ENCODE measurements at regions not wholly inside any gene's neighbourhood (a gene's known extent, or its start where the extent isn't known, plus 50 kb on each side); places are given as distances from the start of the nearest gene placed in this dataset.

DNA sequence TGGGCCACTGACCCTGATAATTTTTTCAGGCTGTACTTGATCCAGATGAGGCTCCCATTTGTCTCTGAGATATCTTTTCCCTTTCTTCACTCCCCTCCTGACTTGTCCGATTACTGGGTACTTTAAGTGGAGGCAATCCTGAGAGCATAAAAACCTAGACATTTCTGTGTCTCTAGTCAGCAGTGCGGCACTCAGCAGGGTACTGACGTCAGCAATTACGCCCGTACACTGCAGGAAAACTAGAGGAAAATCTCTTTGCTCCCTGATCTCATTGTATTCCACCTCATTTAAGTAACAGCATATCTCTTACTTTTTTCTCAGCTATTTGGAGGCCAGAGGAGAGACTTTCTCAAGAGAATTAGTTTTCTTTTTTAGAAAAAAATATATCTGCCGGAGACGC, 315.5 kb upstream of the OR4E1 start:
- H3K4me1 ChIP-seq (ENCODE audit: insufficient read depth, low read length) = no peaks in the 10 kb centered on the region
- no peaks in the 10 kb centered on the region for H3K9me3 ChIP-seq (ENCODE audit: low read length)
- no peak overlapping the region for H3K27ac ChIP-seq (ENCODE audit: low read depth, low read length)
- H3K27me3 ChIP-seq (ENCODE audit: control insufficient read depth in 1 of 2, insufficient read depth in 2 of 2, low read length in 2 of 2) = no peaks in the 10 kb centered on the region
- H3K4me3 ChIP-seq (ENCODE audit: low read depth in 1 of 2, low read length in 2 of 2) = no peak overlapping the region
- no peak overlapping the region for H3K9ac ChIP-seq (ENCODE audit: low read length)
- no peaks in the 10 kb centered on the region for H3K36me3 ChIP-seq (ENCODE audit: insufficient read depth, low read length)

DNA sequence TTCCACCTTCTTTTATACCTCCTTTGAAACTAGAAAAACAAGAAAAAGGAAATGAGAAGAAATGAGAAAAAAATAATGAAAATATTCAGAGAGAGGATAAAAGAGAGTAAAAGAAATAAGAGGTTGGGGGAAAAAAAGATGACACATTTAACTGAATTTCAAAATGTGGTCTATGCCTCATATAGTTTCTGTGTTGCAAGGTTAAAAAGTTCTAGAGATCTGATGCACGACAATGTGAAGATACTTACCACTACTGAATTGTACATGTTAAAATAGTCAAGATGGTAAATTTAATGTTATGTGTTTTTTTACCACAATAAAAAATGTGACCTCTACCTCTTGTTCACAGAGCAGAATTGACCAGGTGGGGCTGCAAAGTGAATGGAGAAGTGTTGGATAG, 314.8 kb upstream of the OR4E1 start:
- H3K36me3 ChIP-seq (ENCODE audit: insufficient read depth, low read length) = no peaks in the 10 kb centered on the region
- H3K9me3 ChIP-seq (ENCODE audit: low read length) = no peaks in the 10 kb centered on the region
- H3K4me1 ChIP-seq (ENCODE audit: insufficient read depth, low read length) = no peaks in the 10 kb centered on the region
- no peak overlapping the region for H3K9ac ChIP-seq (ENCODE audit: low read length)
- H3K27me3 ChIP-seq (ENCODE audit: control insufficient read depth in 1 of 2, insufficient read depth in 2 of 2, low read length in 2 of 2) = no peaks in the 10 kb centered on the region
- no peak overlapping the region for H3K27ac ChIP-seq (ENCODE audit: low read depth, low read length)
- no peak overlapping the region for H3K4me3 ChIP-seq (ENCODE audit: low read depth in 1 of 2, low read length in 2 of 2)

DNA sequence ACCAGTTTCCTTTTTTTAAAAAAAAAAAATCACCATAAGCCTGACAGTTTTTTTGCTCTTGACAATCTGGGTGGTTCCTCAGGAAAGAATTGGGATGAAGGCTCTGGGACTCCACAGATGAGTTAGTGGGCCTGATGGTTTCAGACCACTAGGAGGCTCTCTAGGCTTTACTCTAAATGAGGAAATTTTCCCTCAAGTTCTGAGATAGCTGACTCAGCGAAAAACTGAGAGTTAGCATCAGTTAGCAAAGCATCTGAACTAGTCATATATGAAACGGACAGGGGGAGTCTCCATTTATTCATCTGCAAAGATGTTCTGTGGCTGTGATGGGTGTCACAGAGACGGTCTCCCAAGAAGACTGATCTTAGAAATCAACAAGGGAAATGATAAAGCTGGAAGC, 314.3 kb upstream of the OR4E1 start:
- no peaks in the 10 kb centered on the region for H3K9me3 ChIP-seq (ENCODE audit: low read length)
- H3K4me3 ChIP-seq (ENCODE audit: low read depth in 1 of 2, low read length in 2 of 2) = no peak overlapping the region
- H3K36me3 ChIP-seq (ENCODE audit: insufficient read depth, low read length) = no peaks in the 10 kb centered on the region
- H3K27me3 ChIP-seq (ENCODE audit: control insufficient read depth in 1 of 2, insufficient read depth in 2 of 2, low read length in 2 of 2) = no peaks in the 10 kb centered on the region
- no peak overlapping the region for H3K9ac ChIP-seq (ENCODE audit: low read length)
- H3K27ac ChIP-seq (ENCODE audit: low read depth, low read length) = no peak overlapping the region
- no peaks in the 10 kb centered on the region for H3K4me1 ChIP-seq (ENCODE audit: insufficient read depth, low read length)

DNA sequence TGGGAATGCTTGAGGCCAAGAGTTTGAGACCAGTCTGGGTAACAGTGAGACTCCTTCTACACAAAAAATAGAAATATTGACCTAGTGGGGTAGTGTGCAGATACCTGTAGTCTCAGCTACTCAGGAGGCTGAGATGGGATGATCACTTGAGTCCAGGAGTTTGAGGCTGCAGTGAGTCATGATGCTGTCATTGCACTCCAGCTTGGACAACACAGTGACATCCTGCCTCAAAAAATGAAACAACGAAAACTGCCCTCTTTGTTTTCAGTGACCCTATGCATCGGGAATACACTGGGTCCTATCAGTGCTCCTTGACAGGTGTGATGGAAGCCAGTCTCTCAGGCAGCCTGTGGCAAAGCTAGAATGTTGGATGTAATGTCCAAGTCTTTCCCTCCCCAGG, 311.5 kb upstream of the OR4E1 start:
- Histone ChIP-seq H3K4me3 (ENCODE audit: low read depth in 1 of 2, low read length in 2 of 2) (no peak overlapping the region), H3K27me3 (ENCODE audit: control insufficient read depth in 1 of 2, insufficient read depth in 2 of 2, low read length in 2 of 2) (no peaks in the 10 kb centered on the region), H3K9me3 (ENCODE audit: low read length) (no peaks in the 10 kb centered on the region), H3K4me1 (ENCODE audit: insufficient read depth, low read length) (no peaks in the 10 kb centered on the region), H3K9ac (ENCODE audit: low read length) (no peak overlapping the region), H3K36me3 (ENCODE audit: insufficient read depth, low read length) (no peaks in the 10 kb centered on the region), H3K27ac (ENCODE audit: low read depth, low read length) (no peak overlapping the region)

DNA sequence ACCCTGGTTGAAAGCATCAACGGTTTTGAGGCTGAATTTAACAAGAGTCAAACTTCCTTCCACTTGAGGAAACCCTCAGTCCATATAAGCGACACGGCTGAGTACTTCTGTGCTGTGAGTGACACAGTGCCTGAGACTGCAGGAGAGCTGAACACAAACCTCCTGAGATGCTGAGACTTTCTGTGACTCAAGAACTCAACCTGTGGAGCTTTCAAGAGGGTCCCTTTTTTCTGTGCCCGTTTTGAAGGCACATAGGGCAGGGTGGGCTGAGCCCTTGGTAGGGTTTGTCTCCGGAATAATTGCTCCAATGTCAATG, 305.3 kb upstream of the OR4E1 start:
- no peaks in the 10 kb centered on the region for H3K4me1 ChIP-seq (ENCODE audit: insufficient read depth, low read length)
- no peak overlapping the region for H3K27ac ChIP-seq (ENCODE audit: low read depth, low read length)
- H3K9me3 ChIP-seq (ENCODE audit: low read length) = no peaks in the 10 kb centered on the region
- no peak overlapping the region for H3K4me3 ChIP-seq (ENCODE audit: low read depth in 1 of 2, low read length in 2 of 2)
- no peak overlapping the region for H3K9ac ChIP-seq (ENCODE audit: low read length)
- H3K27me3 ChIP-seq (ENCODE audit: control insufficient read depth in 1 of 2, insufficient read depth in 2 of 2, low read length in 2 of 2) = no peaks in the 10 kb centered on the region
- H3K36me3 ChIP-seq (ENCODE audit: insufficient read depth, low read length) = no peaks in the 10 kb centered on the region

DNA sequence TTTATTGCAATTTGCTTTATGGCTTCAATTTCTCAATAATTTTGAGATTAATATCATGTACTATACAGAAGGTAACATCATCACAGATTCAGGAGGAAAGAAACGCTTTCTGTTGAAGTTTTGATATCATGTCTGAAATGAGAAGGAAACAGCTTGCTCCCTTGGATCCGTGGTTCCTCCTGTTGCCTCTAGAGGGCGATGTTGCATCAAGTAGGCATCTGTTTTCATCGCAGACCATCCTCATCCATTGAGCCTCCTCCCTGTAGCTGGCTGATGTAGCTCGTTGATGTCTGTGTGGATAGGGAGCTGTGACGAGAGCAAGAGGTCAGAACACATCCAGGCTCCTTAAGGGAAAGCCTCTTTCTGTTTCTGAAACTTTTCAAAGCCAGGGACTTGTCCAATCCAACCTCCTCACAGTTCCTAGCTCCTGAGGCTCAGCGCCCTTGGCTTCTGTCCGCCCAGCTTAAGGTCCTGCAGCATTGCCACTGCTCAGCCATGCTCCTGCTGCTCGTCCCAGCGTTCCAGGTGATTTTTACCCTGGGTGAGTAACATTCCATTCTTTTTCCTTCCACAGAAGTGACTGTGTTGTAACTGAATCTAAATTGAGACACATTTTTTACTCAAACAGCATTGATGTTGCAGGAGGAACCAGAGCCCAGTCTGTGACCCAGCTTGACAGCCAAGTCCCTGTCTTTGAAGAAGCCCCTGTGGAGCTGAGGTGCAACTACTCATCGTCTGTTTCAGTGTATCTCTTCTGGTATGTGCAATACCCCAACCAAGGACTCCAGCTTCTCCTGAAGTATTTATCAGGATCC, 304.8 kb upstream of the OR4E1 start:
- H3K9me3 ChIP-seq (ENCODE audit: low read length) = no peaks in the 10 kb centered on the region

DNA sequence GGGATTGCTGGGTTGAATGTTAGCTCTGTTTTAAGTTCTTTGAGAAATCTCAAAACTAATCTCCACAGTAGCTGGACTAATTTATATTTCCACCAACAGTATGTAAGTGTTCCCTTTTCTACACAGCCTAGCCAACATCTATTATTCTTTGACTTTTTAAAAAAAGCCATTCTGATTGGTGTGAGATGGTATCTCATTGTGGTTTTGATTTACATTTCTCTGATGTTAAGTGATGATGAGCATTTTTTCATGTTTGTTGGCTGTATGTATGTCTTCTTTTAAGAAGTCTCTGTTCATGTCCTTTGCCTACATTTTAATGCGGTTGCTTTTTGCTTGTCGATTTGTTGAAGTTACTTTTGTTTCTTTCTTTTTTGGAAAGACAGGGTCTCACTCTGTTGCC, 301.1 kb upstream of the OR4E1 start:
- H3K9ac ChIP-seq (ENCODE audit: low read length) = no peak overlapping the region
- no peaks in the 10 kb centered on the region for H3K9me3 ChIP-seq (ENCODE audit: low read length)
- no peaks in the 10 kb centered on the region for H3K27me3 ChIP-seq (ENCODE audit: control insufficient read depth in 1 of 2, insufficient read depth in 2 of 2, low read length in 2 of 2)
- H3K36me3 ChIP-seq (ENCODE audit: insufficient read depth, low read length) = no peaks in the 10 kb centered on the region
- no peaks in the 10 kb centered on the region for H3K4me1 ChIP-seq (ENCODE audit: insufficient read depth, low read length)
- no peak overlapping the region for H3K27ac ChIP-seq (ENCODE audit: low read depth, low read length)
- H3K4me3 ChIP-seq (ENCODE audit: low read depth in 1 of 2, low read length in 2 of 2) = no peak overlapping the region

More for the DNA sequence above, 304.8 kb upstream of the OR4E1 start:
- Histone ChIP-seq H3K4me1 (ENCODE audit: insufficient read depth, low read length) (no peaks in the 10 kb centered on the region), H3K27ac (ENCODE audit: low read depth, low read length) (no peak overlapping the region), H3K9ac (ENCODE audit: low read length) (no peak overlapping the region), H3K27me3 (ENCODE audit: control insufficient read depth in 1 of 2, insufficient read depth in 2 of 2, low read length in 2 of 2) (no peaks in the 10 kb centered on the region), H3K36me3 (ENCODE audit: insufficient read depth, low read length) (no peaks in the 10 kb centered on the region), H3K4me3 (ENCODE audit: low read depth in 1 of 2, low read length in 2 of 2) (no peak overlapping the region)

DNA sequence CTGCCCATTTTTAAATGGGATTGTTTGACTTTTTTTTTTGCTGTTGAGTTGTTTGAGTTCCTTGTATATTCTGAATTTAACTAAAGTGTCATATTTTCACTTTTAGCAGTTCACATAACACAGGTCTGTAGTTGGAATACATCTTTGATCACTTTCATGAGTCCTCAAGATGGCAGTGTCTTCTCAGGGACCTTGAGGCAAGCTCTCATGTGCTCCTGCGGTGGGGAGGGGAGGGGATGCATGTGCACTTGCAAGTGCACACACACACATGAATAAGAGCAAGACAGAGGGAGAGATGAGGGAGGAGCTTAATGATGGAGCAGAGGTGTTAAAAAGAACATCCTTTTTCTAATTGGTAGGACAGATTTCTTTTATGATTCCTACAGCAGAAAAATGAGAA, 291.4 kb upstream of the OR4E1 start:
- Histone ChIP-seq H3K9me3 (ENCODE audit: low read length) (no peaks in the 10 kb centered on the region), H3K27me3 (ENCODE audit: control insufficient read depth in 1 of 2, insufficient read depth in 2 of 2, low read length in 2 of 2) (no peaks in the 10 kb centered on the region), H3K9ac (ENCODE audit: low read length) (no peak overlapping the region), H3K4me1 (ENCODE audit: insufficient read depth, low read length) (no peaks in the 10 kb centered on the region), H3K36me3 (ENCODE audit: insufficient read depth, low read length) (no peaks in the 10 kb centered on the region), H3K4me3 (ENCODE audit: low read depth in 1 of 2, low read length in 2 of 2) (no peak overlapping the region), H3K27ac (ENCODE audit: low read depth, low read length) (no peak overlapping the region)

DNA sequence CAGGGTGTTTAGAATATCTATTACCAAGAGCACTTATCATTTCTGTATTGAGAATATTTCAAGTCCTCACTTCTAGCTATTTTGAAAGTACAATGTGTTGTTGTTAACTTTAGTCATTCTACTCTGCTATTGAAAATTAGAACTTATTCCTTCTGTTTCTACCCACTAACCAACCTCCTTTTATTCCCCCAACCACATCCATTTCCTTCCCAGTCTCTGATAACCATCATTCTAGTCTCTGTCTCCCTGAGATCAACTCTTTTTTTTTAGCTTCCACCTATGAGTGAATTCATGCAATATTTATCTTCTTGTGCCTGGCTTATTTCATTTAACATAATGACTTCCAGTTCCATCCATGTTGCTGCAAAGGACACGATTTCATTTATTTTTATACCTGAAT, 290.6 kb upstream of the OR4E1 start:
- Histone ChIP-seq H3K4me1 (ENCODE audit: insufficient read depth, low read length) (no peaks in the 10 kb centered on the region), H3K27me3 (ENCODE audit: control insufficient read depth in 1 of 2, insufficient read depth in 2 of 2, low read length in 2 of 2) (no peaks in the 10 kb centered on the region), H3K27ac (ENCODE audit: low read depth, low read length) (no peak overlapping the region), H3K36me3 (ENCODE audit: insufficient read depth, low read length) (no peaks in the 10 kb centered on the region), H3K9me3 (ENCODE audit: low read length) (no peaks in the 10 kb centered on the region), H3K4me3 (ENCODE audit: low read depth in 1 of 2, low read length in 2 of 2) (no peak overlapping the region), H3K9ac (ENCODE audit: low read length) (no peak overlapping the region)

DNA sequence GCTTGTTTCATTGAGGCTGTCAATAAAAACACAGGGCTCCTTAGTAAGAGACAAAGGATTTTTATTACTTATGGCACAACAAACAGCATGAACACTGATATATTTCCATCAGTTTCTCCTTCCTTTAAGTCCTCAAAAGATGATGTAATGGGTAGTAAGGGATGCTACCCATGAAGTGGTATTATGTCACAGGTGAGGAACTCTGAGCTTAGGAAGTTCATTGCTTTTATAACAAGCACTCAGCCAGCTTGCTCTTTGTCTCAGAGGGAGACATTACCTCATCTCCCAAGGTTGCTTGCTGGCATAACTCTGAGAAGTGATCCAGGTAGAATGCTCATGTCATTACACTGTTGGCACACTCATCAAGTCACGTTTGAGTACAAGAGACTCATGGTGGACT, 287.0 kb upstream of the OR4E1 start:
- no peaks in the 10 kb centered on the region for H3K4me1 ChIP-seq (ENCODE audit: insufficient read depth, low read length)
- no peak overlapping the region for H3K9ac ChIP-seq (ENCODE audit: low read length)
- no peaks in the 10 kb centered on the region for H3K27me3 ChIP-seq (ENCODE audit: control insufficient read depth in 1 of 2, insufficient read depth in 2 of 2, low read length in 2 of 2)
- no peaks in the 10 kb centered on the region for H3K36me3 ChIP-seq (ENCODE audit: insufficient read depth, low read length)
- H3K4me3 ChIP-seq (ENCODE audit: low read depth in 1 of 2, low read length in 2 of 2) = no peak overlapping the region
- H3K27ac ChIP-seq (ENCODE audit: low read depth, low read length) = no peak overlapping the region
- H3K9me3 ChIP-seq (ENCODE audit: low read length) = no peaks in the 10 kb centered on the region

DNA sequence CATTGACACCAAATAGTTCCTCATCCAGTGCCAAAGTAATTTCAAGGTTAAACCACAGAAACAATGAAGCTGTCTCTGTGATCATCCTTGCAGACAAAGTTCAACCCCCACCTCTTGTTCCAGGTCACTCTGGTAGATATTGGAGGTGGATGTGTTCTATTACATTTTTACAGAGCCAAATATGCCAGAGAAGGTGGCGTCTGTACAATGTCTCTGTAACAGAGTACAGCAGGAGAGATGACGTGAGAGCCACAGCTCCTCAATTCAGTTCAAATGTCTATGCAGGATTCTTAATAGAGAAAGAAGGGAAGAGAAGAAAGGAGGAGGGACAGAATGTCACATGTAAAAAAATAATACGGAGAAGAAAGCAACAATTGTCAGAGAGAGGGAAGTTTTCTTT, 268.3 kb upstream of the OR4E1 start:
- no peaks in the 10 kb centered on the region for H3K36me3 ChIP-seq (ENCODE audit: insufficient read depth, low read length)
- no peak overlapping the region for H3K27ac ChIP-seq (ENCODE audit: low read depth, low read length)

More for the DNA sequence above, 268.3 kb upstream of the OR4E1 start:
- no peak overlapping the region for H3K4me3 ChIP-seq (ENCODE audit: low read depth in 1 of 2, low read length in 2 of 2)
- H3K9ac ChIP-seq (ENCODE audit: low read length) = no peak overlapping the region
- H3K27me3 ChIP-seq (ENCODE audit: control insufficient read depth in 1 of 2, insufficient read depth in 2 of 2, low read length in 2 of 2) = no peaks in the 10 kb centered on the region
- H3K4me1 ChIP-seq (ENCODE audit: insufficient read depth, low read length) = no peaks in the 10 kb centered on the region
- H3K9me3 ChIP-seq (ENCODE audit: low read length) = no peaks in the 10 kb centered on the region
